PC-9 (cell line): ENCODE measurements at regions not wholly inside any gene's neighbourhood (a gene's known extent, or its start where the extent isn't known, plus 50 kb on each side); places are given as distances from the start of the nearest gene placed in this dataset.
A peak's percentile ranks its signal among the peaks of the same experiment; 100 is the strongest.

ENCODE experiments used
- BruUV-seq: library from RNA; stranded (reverse); fragments of 400-500 nt; replicated peaks from 2 replicates; lab custom pipeline; 2021; lab: Mats Ljungman, UMichigan
- CTCF ChIA-PET: fragments of 300-600 bp; sonication (Branson Sonifier 250); formaldehyde crosslinking; loops from one replicate; lab custom pipeline; 2022; ENCODE audit warnings: antibody characterized with exemption; lab: Charles Lee
- POLR2A ChIA-PET: fragments of 300-600 bp; sonication (Branson Sonifier 250); formaldehyde crosslinking; loops from one replicate; lab custom pipeline; 2022; ENCODE audit warnings: antibody characterized with exemption; ENCODE audit not compliant: unreplicated experiment; lab: Charles Lee
- DNase-seq, 2 experiments: peaks; one replicate each; pipeline versions ENCODE4 v3.0.0 to v3.0.0-alpha.2; 2015 to 2022; ENCODE audit warnings: mixed read lengths in 1 of 2
- H2AFZ ChIP-seq: fragments of 200-600 bp; sonication (generic); 2 replicates; pipeline ENCODE4 v1.8.1; 2017; ENCODE audit warnings: antibody characterized with exemption
- H3F3A ChIP-seq: fragments of 200-600 bp; sonication (generic); 2 replicates; pipeline ENCODE4 v1.8.1; 2017; ENCODE audit warnings: antibody characterized with exemption, mild to moderate bottlenecking, low read depth; ENCODE audit not compliant: insufficient read depth
- H3K27ac ChIP-seq: fragments of 200-600 bp; sonication (generic); 2 replicates; pipeline ENCODE4 v1.6.1; 2016; ENCODE audit warnings: mixed run types
- H3K27me3 ChIP-seq: fragments of 200-600 bp; sonication (generic); 2 replicates; pipeline ENCODE4 v1.6.1; 2016; ENCODE audit warnings: low read depth, mixed run types; ENCODE audit not compliant: insufficient read depth
- H3K36me3 ChIP-seq: fragments of 200-600 bp; sonication (generic); 2 replicates; pipeline ENCODE4 v1.6.1; 2016; ENCODE audit warnings: low read depth, mixed run types
- H3K4me1 ChIP-seq: fragments of 200-600 bp; sonication (generic); replicated peaks from 2 replicates; pipeline ENCODE4 v1.6.1; 2016; ENCODE audit warnings: mixed run types; ENCODE audit not compliant: insufficient read depth
- H3K4me2 ChIP-seq: fragments of 200-600 bp; sonication (generic); 2 replicates; pipeline ENCODE4 v1.6.1; 2017; ENCODE audit warnings: mixed run types
- H3K4me3 ChIP-seq: fragments of 200-600 bp; sonication (generic); 2 replicates; pipeline ENCODE4 v1.6.1; 2016; ENCODE audit warnings: mixed run types
- H3K79me2 ChIP-seq: fragments of 200-600 bp; sonication (generic); 2 replicates; pipeline ENCODE4 v1.6.1; 2017; ENCODE audit warnings: low read depth, mixed run types
- H3K9me2 ChIP-seq: fragments of 200-600 bp; sonication (generic); 2 replicates; pipeline ENCODE4 v1.8.1; 2017; ENCODE audit warnings: mild to moderate bottlenecking; ENCODE audit not compliant: insufficient read depth
- H3K9me3 ChIP-seq: fragments of 200-600 bp; sonication (generic); 2 replicates; pipeline ENCODE4 v1.8.1; 2016; ENCODE audit warnings: low read depth; ENCODE audit not compliant: insufficient read depth
- H4K20me1 ChIP-seq: fragments of 200-600 bp; sonication (generic); 2 replicates; pipeline ENCODE4 v1.8.1; 2017; ENCODE audit not compliant: insufficient read depth
- EZH2 ChIP-seq: fragments of 200-600 bp; sonication (generic); IDR thresholded peaks from 2 replicates; pipeline ENCODE4 v1.8.0; 2017; ENCODE audit warnings: antibody characterized with exemption, low read depth
- intact Hi-C: fragments of 100-400 bp; cut with micrococcal nuclease; formaldehyde crosslinking; loops from one replicate; pipeline ENCODE4 v1.10.0; 2022; ENCODE audit not compliant: unreplicated experiment
- TF ChIP-seq, protein P1 (sequence below): fragments of 200-600 bp; sonication (generic); conservative IDR thresholded peaks from 2 replicates; pipeline ENCODE4 v1.6.1; 2017; ENCODE audit warnings: mixed run types, antibody characterized with exemption, mild to moderate bottlenecking, moderate library complexity

GRCh38 chr7:96870934-96871333 lies 134.4 kb upstream of the DLX6 start:
- H3F3A ChIP-seq, result no peaks in the 10 kb centered on the region; the same call in 1 of the 2 replicates
- no peaks in the 10 kb centered on the region for H3K9me2 ChIP-seq
- ChIA-PET CTCF (no interaction called here), POLR2A (no interaction called here)
- no peak overlapping the region for H3K4me3 ChIP-seq
- H3K79me2 ChIP-seq, result no peaks in the 10 kb centered on the region
- no peaks in the 10 kb centered on the region for H3K36me3 ChIP-seq
- no peaks in the 10 kb centered on the region for H4K20me1 ChIP-seq
- intact Hi-C loops, result no loop called here
- H3K27ac ChIP-seq, result no peak overlapping the region
- no TSS peak for BruUV-seq
- TF ChIP-seq EZH2, result no peak
- TF ChIP-seq, protein P1, sequence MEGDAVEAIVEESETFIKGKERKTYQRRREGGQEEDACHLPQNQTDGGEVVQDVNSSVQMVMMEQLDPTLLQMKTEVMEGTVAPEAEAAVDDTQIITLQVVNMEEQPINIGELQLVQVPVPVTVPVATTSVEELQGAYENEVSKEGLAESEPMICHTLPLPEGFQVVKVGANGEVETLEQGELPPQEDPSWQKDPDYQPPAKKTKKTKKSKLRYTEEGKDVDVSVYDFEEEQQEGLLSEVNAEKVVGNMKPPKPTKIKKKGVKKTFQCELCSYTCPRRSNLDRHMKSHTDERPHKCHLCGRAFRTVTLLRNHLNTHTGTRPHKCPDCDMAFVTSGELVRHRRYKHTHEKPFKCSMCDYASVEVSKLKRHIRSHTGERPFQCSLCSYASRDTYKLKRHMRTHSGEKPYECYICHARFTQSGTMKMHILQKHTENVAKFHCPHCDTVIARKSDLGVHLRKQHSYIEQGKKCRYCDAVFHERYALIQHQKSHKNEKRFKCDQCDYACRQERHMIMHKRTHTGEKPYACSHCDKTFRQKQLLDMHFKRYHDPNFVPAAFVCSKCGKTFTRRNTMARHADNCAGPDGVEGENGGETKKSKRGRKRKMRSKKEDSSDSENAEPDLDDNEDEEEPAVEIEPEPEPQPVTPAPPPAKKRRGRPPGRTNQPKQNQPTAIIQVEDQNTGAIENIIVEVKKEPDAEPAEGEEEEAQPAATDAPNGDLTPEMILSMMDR, result no peak
- no peak for DNase-seq
- no peaks in the 10 kb centered on the region for H3K27me3 ChIP-seq
- no peak overlapping the region for H2AFZ ChIP-seq
- no peak overlapping the region for H3K4me2 ChIP-seq
- H3K9me3 ChIP-seq, result no peaks in the 10 kb centered on the region
- H3K4me1 ChIP-seq, result no peaks in the 10 kb centered on the region

GRCh38 chr7:96887426-96887825 lies 117.9 kb upstream of the DLX6 start:
- no peak for TF ChIP-seq EZH2
- TF ChIP-seq, protein P1, result no peak
- H3F3A ChIP-seq, result no peaks in the 10 kb centered on the region
- no peak overlapping the region for H3K4me2 ChIP-seq
- no peaks in the 10 kb centered on the region for H3K79me2 ChIP-seq
- no peak overlapping the region for H3K27ac ChIP-seq
- no peak overlapping the region for H3K4me3 ChIP-seq
- no peak overlapping the region for H2AFZ ChIP-seq
- peak in 1 of 2 experiments; percentile 41 for DNase-seq
- H4K20me1 ChIP-seq, result no peaks in the 10 kb centered on the region
- H3K4me1 ChIP-seq, result no peaks in the 10 kb centered on the region
- intact Hi-C loops, result no loop called here
- no peaks in the 10 kb centered on the region for H3K27me3 ChIP-seq
- ChIA-PET CTCF (no interaction called here), POLR2A (interaction anchor here (0.7 kb wide), 1 partner anchor 30 kb away, joined by 5 read pairs; no protein-coding TSS in a partner anchor)
- BruUV-seq, result no TSS peak
- no peaks in the 10 kb centered on the region for H3K36me3 ChIP-seq
- 0 out of 2 replicates have a peak, but pooled peaks cover 5% of the 10 kb centered on the region for H3K9me3 ChIP-seq
- H3K9me2 ChIP-seq, result no peaks in the 10 kb centered on the region; the same call in 1 of the 2 replicates

DNA sequence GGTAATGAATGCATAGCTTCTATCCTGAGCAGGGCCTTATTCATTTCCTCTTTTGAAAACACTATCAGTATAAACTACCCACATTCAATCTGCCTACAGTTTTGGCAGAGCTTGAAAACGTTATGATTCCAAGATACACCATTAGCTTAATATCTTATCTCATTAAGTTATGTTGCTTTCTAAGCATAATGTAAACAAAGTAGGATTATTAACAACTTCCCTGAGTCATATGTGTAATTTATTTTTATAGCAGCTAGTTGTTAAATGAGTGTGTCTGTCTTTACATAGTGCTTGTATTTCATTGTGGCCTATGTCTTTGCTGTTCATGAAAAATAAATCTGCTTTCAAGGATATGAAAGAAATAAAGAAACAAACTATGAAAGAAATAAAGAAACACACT lies 106.2 kb upstream of the DLX6 start:
- Histone ChIP-seq H3K4me2 (no peak overlapping the region), H3K9me2 (no peaks in the 10 kb centered on the region), H4K20me1 (no peaks in the 10 kb centered on the region), H3K79me2 (no peaks in the 10 kb centered on the region), H3K4me1 (peaks cover 15% of the 10 kb centered on the region), H3K36me3 (no peaks in the 10 kb centered on the region), H3K27me3 (no peaks in the 10 kb centered on the region), H3F3A (peaks cover 11% of the 10 kb centered on the region; the same call in 1 of the 2 replicates), H3K4me3 (no peak overlapping the region), H2AFZ (no peak overlapping the region), H3K9me3 (no peaks in the 10 kb centered on the region), H3K27ac (no peak overlapping the region)
- CTCF ChIA-PET, result no interaction called here
- BruUV-seq, result no TSS peak
- intact Hi-C loops, result no loop called here
- TF ChIP-seq, protein P1, result no peak
- TF ChIP-seq EZH2, result no peak
- DNase-seq, result no peak
- POLR2A ChIA-PET, result no interaction called here
